ENCODE measurements at regions not wholly inside any gene's neighbourhood (a gene's known extent, or its start where the extent isn't known, plus 50 kb on each side); places are given as distances from the start of the nearest gene placed in this dataset.

GRCh38 chr18:8890957-8891464 lies 185.7 kb downstream of the MTCL1 start:
- TF ChIP-seq CTCF (IDR thresholded peaks at IDR 0.05): no peak
- no peak for TF ChIP-seq POLR2AphosphoS5 (IDR thresholded peaks at IDR 0.05)

Data from breast epithelium (tissue), 3 donors.